NCI-H526 (cell line): ENCODE measurements at regions not wholly inside any gene's neighbourhood (a gene's known extent, or its start where the extent isn't known, plus 50 kb on each side); places are given as distances from the start of the nearest gene placed in this dataset.
"Not testable (repeated sequence)": the region's sequence is repeated elsewhere in the genome, so short reads cannot be mapped to it uniquely, and the experiment has no call there.

Experiments
- DNase-seq, 2 experiments: peaks; one replicate each; lab custom pipeline; 2025; lab: John Stamatoyannopoulos, UW

- DNase-seq = no peak
These were observed 492.4 kb upstream of the CDH4 start for GRCh38 chr20:60759651-60760050.

DNA sequence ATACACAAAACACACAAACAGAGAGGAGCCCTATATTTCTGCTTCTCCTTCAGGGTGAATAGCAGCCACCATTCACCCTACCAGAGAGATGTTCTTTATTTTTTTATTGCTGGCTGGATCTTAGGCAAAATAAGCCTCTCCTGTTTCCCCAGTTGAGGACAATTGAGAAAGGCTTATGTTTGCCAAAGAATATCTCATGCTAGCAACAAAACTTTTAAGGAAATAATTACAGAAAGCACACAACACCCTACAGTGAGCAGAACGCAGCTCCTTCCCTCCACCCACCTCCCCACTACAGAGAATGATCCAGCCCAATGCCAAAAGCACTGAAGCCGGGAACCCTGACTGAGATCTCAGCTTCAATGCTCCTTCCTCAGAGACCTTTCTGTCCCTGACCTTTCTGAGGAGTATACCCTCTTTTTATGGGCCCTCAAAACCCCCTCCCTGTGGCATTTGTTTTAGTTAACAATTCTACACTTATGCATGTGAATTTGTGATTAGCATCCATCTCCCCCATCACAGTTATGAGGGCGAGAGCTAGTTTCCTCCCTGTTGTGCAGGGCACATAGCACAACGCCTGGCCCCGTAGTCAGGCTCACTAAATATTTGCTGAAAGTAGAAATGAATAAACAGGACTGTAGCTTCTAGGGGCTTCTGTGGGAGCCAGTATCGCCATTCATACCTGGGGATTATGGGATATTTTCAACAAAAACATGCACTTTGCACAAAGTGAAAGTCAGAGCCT, 491.6 kb upstream of the CDH4 start:
- no peak for DNase-seq

DNA sequence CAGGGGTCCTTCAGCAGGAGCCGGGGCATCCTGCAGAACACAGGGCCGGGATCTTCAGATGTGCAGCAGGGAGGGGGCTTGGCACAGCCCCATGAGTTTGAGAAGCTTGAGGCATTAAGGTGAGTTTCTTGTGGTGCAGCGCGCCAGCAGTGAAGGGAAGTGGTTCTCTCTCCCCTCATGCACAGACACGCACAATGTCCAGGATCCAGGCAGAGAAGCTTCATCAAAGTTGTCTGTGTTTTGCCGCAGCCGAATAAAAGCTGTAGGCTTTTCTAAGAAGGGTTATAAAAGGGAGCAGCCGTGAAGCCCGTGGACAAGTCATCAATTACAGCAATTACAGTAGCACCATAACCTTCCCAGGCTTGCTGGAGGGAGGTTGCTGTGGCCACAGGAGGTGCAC, 491.0 kb upstream of the CDH4 start:
- DNase-seq = no peak

DNA sequence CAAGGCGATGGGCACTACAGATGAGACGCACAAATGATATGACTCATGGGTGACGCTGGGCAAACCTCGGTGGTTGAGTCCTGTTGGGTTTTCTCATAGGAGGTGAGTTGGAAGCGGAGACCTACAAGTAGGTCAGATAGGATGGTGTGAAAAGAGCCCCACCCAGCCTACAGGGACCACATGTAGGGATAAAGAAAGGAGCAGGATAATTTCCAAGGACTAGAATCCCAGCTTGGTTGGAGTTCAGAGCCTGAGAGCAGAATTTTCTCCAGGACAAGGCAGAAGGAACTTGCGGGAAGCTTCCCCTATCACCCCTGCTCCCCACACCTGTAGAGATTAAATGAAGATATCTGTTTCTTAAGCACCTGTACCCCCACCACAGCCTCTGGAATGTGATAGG, 489.7 kb upstream of the CDH4 start:
- DNase-seq = no peak

- DNase-seq = no peak
These were observed 487.7 kb upstream of the CDH4 start for GRCh38 chr20:60764328-60764727.

GRCh38 chr20:60764771-60765170, 487.3 kb upstream of the CDH4 start:
- no peak for DNase-seq

GRCh38 chr20:60765821-60766403, 486.1 kb upstream of the CDH4 start:
- no peak for DNase-seq

GRCh38 chr20:60768216-60768615, 483.8 kb upstream of the CDH4 start:
- DNase-seq = no peak

DNA sequence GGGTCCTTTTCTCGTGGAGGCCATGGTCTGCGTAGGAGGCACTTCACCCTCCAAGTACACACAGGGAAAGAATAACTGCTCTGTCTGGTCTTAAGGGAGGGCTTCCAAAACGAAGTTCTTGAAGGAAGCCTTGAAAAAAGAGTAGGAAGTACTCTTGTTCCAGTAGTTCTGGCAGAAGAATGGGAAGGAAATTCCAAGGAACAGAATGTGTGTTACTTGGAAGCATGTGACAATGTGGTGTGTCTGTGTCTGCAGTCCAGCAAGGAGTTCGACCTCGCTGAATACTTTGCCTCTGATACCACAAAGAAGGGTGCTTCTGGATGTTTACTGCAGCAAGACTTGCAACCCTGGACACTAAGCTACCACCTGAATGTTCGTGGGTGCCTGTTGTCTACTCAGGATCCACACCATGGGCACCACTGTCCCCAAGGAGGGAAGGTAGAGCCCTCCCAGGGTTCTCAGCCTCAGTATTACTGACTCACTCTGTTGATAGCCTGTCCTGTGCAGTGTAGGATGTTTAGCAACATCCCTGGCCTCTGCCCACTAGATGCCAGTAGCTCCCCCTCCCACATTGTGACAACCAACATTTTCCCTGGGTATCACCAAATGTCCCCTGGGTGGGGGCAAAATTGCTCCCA, 471.6 kb upstream of the CDH4 start:
- DNase-seq = no peak

GRCh38 chr20:60782959-60783625, 469.0 kb upstream of the CDH4 start:
- no peak for DNase-seq

DNA sequence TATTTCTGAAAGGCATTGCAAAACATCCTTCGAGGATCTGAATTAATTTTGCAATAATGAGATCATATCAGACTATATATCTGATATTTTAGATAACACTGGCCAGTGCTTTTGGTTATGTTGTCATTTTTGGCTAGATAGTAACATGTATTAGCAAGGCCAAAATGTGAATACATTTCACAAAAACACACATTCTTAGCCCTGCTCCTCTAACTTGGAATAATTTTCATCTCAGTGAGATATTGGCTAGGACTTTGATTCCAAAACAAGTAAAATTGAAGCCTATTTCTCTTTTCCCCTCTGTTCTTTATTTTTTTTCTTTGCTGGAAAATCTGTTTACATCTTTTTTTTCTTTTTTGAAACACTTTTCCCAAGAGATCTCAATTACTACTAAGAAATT, 466.8 kb upstream of the CDH4 start:
- DNase-seq = no peak

GRCh38 chr20:60785785-60786184, 466.3 kb upstream of the CDH4 start:
- no peak for DNase-seq

GRCh38 chr20:60786686-60787217, 465.3 kb upstream of the CDH4 start:
- no peak for DNase-seq

- no peak for DNase-seq
These were observed 464.8 kb upstream of the CDH4 start for GRCh38 chr20:60787276-60787675.

DNA sequence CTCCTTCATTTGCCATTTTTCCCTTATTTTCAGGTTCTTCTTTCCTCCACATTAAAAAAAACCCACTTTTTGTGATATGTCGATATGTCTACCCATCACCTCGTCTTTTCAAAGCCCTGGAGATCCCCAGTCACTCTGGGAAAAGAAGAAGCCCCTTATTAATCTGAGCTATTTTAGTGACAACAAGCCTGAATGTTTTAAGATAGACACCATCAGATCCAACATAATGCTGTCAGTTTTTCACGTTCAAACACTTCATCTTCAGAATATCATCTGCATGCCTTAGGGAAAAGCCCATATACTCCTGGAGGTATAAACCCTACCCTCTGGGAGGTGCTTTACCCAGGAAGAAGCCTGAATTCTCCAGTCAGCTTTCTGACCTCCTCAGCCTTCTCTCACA, 464.0 kb upstream of the CDH4 start:
- no peak for DNase-seq

- no peak for DNase-seq
These were observed 462.7 kb upstream of the CDH4 start for GRCh38 chr20:60789399-60789798.

GRCh38 chr20:60790339-60790738, 461.7 kb upstream of the CDH4 start:
- DNase-seq = not testable (repeated sequence)

DNA sequence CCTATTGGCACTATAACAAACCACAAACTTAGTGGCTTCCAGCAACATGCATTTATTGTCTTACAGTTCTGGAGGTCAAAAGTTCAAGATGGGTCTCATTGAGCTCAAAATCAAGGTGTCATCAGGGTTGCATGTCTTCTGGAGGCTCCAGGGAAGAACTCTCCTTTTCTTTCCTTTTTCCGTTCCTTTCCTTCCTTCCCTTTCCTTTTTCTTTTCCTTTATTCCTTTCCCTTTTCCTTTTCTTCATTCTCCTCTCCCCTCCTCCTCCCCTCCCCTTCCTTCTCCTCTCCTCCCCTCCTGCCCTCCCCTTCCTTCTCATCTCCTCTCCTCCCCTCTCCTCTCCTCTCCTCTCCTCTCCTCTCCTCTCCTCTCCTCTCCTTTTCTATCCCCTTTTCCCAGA, 460.2 kb upstream of the CDH4 start:
- no peak for DNase-seq

DNA sequence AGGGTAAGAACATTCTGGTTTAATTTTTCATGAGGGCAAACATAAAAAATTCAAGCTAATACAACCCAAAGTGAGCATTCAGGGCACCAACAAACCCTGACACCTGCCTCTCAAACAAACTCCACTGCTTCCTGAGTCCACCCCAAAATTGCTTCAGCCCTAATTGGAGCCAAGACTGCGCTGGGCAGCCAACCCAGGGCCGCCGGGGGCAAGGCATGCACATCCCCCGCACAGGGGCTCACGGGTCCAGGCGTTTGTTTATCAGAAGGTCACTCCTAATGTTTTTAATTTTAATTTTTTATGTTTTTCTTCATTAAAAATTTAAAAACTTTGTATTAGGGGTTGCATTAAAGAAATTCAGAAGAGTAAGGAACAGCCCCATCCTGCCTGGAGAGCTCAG, 459.1 kb upstream of the CDH4 start:
- no peak for DNase-seq

DNA sequence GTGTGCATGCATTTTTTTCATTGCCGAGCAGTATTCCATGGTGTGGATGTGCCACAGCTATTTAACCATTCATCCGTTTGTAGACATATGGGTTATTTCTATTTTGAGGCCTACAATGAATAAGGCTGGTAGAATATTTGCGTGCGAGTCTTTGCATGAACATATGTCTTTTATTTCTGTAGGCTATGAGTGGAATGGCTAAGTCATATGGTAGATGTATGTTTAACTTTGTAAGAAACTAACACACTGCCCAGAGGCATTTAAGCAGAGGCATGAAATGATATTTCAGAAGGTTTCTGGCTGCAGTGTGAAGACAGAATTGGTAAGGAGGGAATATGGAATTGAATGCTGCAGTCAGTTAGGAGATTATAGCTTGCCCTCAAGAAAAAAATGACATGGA, 457.4 kb upstream of the CDH4 start:
- no peak for DNase-seq

DNA sequence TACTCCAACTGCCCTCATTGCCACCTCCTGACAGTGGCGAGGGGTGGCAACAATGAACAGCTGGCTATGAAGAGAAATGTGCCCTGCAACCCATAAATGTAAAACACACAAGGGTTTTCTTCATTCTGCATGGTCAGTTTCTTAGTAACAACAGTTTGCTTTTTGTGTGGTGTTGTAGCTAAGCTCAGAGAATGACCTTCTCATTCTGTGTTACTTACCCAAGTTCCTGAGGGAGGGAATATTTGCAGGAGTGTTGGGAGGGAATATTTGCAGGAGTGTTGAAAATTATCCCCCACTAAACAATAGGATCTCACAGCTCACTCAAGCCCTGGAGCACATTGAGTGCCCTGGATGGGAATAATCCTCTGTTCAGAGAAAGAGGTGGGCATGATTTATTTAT, 456.4 kb upstream of the CDH4 start:
- DNase-seq = no peak

GRCh38 chr20:60800185-60800584, 451.9 kb upstream of the CDH4 start:
- DNase-seq = no peak

DNA sequence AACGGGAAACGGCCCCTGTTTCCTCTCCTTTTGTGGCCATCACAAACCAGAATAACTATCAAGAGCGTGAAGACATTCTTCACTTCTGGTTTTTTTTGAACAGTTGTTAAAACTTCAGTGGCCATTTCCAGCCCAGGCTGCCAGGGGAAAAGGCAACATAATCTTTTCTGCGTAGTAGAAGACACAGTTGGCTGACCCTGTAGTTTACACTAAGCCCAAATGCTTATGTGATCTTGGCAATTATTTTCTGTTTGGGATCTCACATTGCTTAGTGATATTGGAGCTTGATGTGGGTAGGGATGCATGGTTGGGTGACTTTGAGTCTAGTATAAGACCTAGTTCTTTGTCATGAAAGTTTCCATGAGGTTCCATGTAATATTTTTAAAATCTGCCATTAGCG, 449.4 kb upstream of the CDH4 start:
- DNase-seq = no peak
